Spleen (tissue), 7 donors: ENCODE measurements at regions not wholly inside any gene's neighbourhood (a gene's known extent, or its start where the extent isn't known, plus 50 kb on each side); places are given as distances from the start of the nearest gene placed in this dataset.
"Not testable (repeated sequence)": the region's sequence is repeated elsewhere in the genome, so short reads cannot be mapped to it uniquely, and the experiment has no call there.

ENCODE experiments used
- CTCF ChIP-seq, 11 experiments: fragments of 200-600 bp in 7 of 11; fragments of 450-650 bp in 4 of 11; sonication (generic) in 4 of 11; IDR thresholded peaks in 8 of 11; conservative IDR thresholded peaks in 3 of 11; 1 replicate in 7 of 11; 2 replicates in 4 of 11; pipeline versions ENCODE4 v1.4.0 to v1.8.0; 2016 to 2021; ENCODE audit warnings: antibody characterized with exemption in 11 of 11, inconsistent platforms in 4 of 11, mild to moderate bottlenecking in 1 of 11
- POLR2A ChIP-seq, 3 donors: fragments of 450-650 bp; IDR thresholded peaks; one replicate each; pipeline ENCODE4 v1.5.1; 2017; ENCODE audit warnings: antibody characterized with exemption in 3 of 3, mild to moderate bottlenecking in 1 of 3
- donor health status: DM: no; HTN: no; CAD: no; lungs with moderate emphysema.
- donor health status: DM: no; HTN: no; CAD: no.
- donor health status: DM: no; HTN: no; CAD: no.

DNA sequence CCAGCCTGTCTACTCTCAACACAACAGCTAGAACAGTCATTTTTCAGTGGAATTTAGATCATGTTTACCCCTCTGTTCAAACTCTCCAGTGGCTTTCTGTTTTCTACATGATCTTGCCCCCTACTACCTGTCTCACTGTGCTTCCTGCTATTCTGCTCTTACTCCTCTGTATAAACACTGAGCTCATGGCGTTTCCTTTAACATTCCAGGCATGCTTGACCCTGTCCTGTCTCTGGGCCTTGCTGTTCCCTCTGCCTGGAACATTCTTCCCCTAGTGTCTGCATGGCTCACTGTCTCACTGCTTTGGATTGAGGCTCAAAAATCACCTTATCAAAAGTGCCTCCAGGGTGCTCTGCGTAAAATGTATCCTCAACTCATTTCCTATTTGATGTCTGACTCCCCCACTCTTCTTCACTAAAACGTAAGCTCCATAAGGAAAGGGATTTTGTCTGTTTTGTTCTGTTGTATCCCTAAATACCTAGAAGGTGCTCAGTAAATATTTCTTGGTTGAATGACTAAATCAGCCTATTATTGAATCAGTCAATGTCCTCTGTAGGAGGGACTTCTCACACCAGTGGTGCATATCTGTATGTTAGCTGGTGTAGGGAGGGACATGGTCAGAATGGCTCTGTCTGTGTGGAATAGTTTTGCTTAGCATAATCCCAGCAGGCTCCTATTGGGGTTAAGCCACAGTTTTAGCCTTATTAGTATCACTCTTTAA lies 78.0 kb upstream of the VKORC1L1 start:
- not testable (repeated sequence) for TF ChIP-seq POLR2A (IDR thresholded peaks at IDR 0.05); CTCF (IDR thresholded peaks at IDR 0.05 in 8 of 11, conservative IDR thresholded peaks at IDR 0.05 in 3 of 11)
